ELF-1 (cell line): ENCODE measurements at regions not wholly inside any gene's neighbourhood (a gene's known extent, or its start where the extent isn't known, plus 50 kb on each side); places are given as distances from the start of the nearest gene placed in this dataset.

ENCODE experiments used
- DNase-seq: peaks from one replicate; pipeline ENCODE4 v3.0.0-alpha.2; 2016; ENCODE audit warnings: low read depth, low spot score

DNA sequence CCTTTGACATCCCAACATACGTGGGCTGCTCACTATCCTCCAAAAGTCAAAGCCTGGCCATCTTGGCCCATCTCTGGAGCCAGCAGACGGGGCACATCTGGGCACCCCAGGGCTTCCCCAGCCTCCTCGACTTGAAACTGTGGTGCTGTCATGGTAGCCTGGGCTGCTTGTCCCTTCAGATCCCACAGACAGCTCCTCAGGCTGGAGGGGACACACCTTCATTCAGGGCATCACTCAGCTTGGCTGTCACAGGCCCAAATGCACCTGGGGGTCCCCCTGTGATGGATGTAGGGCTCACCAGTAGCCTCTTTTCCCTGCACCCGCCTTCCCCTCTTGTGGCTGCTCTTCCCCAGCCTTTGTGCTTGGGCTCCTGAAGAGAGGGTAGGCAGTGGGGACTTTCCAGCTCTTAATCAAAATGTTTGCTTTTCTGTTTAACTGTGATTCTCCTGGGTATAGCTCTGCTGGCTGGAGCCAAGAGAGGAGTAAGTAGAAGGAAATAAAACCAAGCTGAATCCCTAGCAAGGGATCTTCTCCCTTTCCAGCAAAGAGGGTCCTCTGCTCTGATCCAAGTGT lies 92.3 kb downstream of the GYPC start:
- DNase-seq: no peak

DNA sequence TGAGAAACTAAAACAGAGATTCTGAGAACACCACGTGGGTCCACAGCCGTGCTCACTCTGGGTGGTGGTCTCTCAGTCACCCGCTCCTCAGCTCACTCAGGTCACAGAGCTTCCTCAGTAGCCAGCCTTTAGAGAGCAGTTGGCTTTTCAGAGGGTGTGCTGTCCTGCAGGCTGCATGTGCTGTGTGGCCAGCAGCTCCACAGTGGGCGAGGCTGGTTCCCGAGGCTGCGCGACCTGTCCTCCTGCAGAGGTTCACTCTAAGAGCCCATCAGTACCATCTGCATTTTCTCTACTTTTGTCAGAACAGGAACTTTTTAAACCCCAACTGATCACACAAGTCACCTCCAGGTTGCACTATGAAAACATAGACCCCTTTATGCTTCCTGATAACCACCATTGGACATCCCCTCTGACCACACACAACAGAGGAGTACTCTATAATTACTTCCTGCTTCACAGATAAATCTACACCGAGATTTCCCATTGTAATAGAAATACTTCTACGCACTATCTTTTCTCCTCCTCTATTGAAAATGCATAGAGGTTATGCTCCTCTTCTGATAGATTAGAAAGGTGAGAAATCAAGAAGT lies 93.1 kb downstream of the GYPC start:
- no peak for DNase-seq

DNA sequence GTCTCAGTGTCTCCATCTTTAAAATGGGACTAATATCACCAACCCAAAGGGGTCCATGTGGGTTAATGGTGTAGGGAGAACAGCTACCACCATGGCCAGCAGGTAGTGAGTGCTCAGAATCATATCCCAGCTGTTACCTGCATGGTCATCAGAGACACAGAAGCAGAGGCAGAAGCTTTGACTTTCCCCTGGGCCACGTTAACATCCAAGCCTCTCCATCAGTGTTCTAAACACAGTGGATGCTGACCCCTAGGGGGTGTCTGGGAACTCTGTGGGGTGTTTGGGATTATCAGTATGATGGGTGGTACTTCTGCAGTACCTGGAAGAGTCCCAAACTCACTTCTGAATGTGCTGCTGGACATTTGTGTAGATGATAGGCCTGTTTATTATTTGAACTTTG lies 93.6 kb downstream of the GYPC start:
- DNase-seq: no peak

DNA sequence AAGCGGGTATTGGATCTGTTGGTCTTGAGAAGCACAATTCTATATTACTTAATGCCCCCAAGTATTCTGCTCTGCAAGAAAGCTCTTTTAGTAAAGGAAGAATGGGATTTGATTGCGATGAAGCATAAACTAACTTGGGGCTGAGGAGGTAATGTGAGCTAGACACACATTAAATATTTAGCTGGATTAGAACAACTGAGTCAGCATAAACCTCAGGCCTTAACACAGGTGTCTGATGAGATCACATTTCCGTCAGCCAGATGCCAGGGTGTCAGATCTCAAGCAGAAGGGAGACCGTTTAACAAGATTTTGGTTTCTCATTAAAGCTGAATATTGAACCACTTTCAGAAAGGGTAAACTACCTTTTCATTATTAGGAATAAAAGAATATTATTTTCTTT lies 94.5 kb downstream of the GYPC start:
- no peak for DNase-seq

DNA sequence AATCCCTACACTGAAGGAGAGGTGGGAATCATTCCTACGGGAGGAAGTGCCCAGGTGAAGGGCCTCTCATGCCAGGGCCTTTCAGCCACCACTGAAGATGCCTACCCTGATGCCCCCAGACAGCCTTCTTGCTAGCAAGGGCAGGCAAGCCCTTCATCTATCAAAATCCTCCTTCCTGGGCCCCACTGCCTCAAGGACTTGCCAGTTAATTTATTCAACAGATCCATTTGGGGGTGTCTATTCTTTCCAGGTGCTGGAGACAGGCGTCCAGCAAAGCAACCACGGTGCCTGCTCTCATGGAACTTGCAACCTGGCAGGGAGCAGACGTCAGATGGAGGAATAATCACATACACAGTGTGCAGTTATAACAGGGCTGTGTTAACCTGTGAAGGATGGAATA lies 95.5 kb downstream of the GYPC start:
- DNase-seq: no peak

DNA sequence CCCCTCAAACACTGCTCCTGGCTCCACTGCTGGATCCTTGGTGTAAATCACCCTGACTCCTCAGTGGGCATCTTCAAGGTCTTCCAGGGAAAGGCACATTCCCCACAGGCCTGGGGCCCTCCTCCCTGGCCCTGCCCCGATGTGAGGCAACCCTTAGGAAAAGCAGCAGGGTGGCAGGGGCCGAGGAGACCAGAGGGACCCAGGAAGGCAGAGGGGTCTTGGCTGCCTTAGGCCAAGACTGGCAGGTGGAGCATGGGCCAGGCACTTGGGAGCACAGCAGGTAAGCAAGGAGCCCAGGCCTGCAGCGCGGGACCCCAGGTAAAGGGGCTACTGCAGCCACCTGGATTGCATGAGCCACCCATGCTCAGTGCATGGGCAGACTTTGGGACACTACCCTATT lies 96.9 kb downstream of the GYPC start:
- DNase-seq: no peak

DNA sequence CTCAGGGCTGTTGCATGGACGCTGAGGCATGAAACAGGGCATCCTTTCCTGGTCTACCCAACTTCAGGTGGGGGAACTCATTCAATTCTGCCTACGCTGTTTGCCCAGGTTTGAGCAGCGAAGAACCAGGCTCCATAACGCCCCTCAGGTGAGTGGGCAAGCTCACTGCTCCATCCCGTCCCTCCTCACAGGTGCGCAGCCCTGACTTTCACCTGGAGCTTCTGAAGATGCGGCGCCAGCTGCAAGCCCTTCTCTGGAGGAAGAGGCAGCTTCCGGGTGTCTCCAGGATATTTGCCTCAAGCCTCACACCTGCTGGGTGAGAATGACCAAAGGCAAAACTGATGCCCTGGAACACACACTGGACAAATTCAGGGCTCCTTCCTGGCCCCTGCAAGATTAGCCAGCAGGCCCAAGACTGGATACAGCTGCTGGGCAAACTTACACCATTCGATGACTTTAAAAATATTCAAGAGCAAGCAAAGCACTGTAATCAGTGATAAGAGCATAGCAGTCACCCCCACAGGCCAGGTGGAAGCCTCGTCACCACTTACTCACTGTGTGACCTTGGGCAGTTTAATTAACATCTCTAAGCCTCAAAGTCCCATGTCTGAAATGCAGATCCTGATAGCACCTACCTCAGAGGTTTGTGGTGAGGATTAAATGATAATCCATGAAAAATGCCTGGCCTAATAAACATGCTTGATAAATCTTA lies 97.7 kb downstream of the GYPC start:
- DNase-seq: no peak

DNA sequence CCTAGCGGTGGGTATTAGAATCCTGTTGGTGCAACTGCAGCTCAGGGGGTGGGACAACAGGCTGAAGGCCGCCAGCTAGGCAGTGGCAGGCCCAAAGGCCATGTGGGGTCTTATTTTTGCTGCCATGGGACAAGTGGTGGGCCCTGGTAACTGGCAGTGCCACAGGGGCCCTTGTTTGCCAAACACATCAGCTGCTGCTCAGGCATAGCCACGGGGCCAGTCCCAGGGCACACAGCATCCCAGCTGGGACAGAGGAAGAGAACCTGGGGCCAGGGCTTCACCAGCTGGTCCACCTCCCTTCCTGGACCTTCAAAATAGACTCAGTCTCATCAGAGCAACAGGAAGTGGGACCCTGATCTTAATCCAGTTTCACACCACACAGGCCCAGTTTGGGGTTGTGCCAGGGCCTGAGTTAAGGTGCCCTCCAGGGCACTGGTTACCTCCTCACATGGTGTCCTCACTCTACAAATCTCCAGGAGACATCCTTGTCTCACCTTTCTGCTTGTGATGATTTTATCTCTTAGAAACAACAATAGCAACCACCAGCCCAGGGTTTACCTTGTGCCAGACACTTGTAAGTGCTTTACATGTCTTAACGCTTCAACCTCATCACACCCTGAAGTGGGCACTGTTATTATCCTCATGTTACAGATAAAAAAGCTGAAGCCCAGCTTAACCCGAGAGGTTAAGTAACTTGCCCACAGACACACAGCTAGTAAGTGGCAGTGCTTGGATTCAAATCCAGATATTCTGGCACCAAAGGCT lies 98.5 kb downstream of the GYPC start:
- no peak for DNase-seq

DNA sequence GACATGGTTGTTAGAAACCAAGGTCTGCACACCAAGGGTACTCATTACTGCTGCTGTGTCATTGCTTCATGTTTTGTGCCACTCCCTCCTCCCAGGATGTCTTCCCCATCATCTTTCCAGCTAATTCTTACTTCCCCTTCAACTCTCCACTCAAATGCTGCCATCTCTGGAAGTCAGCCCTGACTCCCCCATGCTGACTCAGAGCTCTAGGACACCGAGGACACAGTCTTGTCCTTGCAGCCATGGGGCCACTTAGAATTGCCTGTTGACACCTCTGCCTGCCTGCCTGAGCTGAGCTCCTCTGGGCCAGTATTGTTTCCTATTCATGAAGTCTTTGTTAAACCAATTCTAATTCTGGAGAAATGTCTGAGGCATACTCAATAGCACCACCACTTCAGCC lies 100.2 kb downstream of the GYPC start:
- no peak for DNase-seq

DNA sequence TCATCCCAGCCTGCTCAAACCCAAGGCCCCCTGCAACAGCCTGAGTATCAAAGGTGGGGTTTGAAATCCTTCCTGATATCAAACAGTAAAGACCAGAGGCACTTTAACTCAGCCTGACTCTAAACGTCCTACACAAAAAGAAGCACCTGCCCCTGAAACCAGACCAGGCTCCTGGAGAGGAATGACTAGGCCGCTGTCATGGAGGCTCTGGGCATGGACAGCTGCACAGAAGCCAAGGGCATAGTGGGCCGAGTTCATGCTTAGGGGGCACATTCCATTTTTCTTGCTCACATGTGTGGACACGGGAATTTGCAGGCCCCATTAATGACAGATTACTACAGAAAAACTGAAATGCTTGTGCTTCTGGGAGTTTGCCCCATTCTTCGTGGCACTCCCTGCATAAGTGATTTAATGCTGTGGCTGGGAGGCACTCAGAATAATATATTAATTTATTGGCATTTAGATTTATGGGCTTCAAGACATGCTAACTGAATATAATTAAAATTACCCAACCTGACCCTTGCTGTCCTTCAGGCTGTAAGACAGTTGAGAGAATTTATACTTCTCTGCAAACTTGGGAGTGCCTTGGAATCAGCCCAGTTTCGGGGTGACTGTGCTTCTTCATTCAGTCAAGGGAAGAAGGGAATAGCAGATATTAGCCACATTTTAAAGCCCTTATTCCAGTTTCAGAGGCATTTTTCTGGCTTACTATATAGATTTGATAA lies 105.5 kb downstream of the GYPC start:
- DNase-seq: no peak

DNA sequence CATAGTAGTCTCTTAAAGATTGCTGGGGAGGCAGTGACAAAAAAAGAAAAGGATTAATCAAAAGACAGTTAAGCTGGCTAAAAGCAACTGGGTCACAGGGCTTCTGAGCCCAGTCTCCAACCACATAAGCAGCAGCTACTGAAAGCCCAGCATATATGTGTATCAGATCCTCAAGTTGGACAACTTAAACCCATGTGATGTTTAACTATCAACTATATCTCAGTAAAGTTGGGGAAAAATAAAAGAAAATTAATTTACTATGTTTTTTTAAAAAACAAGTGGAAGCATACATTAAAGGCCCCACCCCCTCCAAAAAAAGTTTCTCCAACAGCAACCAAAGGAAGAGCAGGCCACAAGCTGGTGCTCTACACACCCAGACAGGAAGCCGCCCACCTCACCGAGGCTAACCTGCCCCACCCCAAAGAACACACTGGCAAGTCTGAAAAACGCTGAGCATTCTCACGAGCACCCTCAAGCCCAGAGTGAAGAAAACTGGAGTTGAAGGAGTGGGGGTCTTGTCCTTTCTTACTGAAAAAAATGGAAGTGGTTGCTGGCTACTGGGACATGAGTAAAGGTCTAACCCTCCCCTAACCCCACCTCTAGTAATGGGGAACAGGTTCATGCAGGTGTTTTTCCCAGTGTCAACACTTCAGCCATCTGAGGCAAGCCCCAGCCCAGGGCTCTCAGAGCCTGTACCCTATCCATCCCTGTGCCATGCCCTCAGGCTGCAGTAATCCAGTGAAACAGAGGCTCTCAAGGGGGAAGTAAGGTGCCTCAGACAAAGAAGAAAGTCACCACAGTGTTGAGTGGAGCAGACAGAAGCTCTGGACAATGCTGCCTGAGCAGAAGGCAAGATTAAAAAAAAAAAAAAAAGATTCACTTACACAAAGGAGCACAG lies 106.3 kb downstream of the GYPC start:
- no peak for DNase-seq

DNA sequence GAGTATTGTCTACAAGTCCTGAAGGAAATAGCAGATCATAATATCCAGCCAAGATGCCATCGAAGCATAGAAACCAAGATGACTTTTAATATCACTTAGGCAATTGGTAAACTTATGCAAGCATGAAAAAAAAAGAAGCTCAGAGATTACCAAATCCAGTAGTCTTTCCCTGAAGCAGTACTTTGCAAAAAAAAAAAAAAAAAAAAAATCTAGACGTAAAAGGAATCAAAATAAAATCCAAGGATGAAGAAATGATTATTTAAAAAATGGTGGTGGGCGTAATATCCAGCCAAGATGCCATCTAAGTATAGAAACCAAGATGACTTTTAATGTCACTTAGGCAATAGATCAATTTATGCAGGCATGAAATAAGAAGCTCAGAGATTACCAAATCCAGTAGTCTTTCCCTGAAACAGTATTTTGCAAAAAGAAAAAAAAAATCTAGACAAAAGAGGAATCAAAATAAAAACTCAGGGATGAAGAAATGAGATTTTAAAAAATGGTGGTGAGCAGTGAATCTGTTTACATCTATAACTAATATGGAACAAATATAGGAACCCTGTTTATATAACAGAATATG lies 108.8 kb downstream of the GYPC start:
- no peak for DNase-seq

DNA sequence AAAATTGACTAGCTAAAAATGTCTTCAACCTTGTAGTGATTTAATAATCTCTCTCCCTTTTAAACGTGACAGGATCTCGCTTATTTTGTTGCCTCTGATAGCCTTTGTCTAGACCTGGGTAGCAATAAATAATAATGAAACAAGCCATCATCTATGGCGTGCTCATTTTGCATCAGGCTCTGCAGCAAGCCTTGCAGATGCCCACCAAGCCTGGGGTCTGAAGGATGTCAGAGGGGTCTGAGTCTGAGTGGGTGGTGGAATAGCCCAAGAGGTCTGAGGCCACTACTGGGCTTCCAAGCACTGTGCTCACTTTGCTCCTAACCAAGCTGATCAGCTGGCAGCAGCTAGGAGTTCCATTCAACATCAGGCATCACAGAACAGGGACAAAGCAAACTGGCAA lies 109.4 kb downstream of the GYPC start:
- DNase-seq: no peak

DNA sequence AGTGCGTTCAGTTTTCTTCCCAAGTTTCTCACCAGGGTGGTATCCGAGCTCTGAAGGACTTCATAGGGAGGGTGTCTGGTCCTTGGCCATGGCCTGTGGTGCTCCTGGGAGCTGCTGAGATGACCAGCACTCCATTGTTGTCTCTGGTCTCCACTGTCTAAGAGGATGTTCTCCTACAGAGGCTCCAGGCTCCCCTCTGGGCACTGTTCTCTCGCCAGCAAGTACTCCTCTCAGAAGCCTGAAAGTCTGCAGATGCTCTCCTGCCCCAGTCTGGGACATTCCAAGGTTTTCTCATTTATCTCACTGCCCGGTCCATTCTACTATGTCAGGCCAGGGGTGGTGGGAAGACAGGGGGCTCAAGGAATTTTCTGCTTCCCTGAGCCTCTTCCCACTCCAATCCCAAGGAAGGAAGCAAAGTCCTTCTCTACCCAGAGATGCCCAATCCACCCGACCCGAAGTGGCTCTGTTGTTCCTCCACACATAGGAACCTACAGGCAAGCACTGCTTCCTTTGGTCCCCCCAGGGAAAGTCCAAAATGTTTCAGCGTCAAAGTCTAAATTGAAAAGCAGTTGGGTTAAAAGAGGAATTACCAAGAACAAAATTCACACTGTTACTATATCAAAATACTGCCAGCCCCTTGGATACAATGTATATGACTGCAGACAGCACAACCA lies 110.5 kb downstream of the GYPC start:
- DNase-seq: no peak

DNA sequence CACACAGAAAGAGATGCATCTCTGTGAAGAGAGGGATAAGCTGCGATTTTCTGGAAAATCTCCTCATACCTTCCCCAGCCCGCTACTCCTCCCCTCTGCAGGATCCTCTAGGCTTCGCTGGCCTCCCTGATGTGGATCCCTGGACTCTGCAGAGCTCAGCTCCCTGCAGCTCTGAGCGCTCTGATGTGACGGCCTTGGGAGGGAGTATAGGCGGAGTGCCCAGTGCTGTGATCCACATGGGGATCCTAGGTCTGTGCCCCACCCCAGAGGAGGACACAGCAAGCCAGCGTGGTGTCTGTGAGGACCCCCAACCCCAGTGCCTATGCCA lies 111.0 kb downstream of the GYPC start:
- no peak for DNase-seq

DNA sequence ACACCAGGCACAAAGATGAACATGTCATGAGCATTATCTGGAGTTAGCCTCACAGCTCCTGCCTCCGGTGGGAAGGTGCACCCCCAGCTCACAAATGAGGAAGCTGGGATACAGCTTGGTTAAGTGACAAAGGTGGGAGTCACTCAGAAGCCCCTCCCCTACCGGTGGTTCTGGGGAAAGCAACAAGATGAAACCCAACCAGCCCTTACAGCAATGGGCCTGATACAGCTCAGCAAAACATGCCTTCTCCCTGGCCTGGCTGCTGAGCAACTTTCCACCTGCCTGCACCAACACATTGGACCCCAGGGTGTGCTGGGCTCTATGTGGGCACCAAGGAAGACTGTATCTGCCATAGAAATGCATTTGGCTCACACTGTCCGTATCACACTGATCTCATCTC lies 113.2 kb downstream of the GYPC start:
- DNase-seq: no peak

DNA sequence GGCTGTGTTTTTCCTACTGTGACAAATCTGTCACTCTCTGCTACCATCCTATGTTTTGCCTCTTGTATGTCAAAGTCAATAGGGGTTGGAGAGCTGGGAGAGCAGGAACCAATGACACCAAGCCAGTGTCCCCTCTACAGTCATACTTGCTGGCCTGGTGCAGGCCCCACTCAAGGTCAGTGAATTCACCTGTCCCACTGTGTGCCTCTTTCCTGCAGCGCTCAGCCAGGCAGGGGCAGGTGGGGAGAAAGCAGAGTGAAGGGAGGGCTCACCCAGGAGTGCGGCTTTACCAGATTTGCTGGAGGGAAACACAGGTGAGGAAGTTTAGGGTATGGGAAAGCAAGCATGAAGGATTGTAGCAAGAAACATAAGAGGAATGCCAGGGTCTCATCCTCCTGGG lies 114.5 kb downstream of the GYPC start:
- no peak for DNase-seq

DNA sequence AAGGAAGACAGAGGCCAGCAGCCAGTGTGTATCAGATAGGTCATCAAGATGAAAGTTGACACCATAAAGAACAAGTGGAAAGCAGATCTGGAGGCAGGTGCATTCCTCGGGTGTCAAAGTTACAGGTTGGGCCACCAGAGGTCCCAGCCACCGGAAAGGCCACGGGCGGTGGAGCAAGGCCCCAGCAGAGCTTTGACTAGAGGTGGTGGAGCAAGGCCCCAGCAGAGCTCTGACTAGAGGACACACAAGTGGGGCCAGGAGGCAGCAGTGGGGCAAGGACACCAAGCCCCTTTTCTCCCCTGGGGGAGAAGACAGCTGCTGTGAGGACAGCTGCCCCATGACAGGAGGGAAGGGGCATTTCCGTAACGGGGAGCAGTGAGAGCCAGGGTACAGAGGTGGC lies 115.1 kb downstream of the GYPC start:
- no peak for DNase-seq

DNA sequence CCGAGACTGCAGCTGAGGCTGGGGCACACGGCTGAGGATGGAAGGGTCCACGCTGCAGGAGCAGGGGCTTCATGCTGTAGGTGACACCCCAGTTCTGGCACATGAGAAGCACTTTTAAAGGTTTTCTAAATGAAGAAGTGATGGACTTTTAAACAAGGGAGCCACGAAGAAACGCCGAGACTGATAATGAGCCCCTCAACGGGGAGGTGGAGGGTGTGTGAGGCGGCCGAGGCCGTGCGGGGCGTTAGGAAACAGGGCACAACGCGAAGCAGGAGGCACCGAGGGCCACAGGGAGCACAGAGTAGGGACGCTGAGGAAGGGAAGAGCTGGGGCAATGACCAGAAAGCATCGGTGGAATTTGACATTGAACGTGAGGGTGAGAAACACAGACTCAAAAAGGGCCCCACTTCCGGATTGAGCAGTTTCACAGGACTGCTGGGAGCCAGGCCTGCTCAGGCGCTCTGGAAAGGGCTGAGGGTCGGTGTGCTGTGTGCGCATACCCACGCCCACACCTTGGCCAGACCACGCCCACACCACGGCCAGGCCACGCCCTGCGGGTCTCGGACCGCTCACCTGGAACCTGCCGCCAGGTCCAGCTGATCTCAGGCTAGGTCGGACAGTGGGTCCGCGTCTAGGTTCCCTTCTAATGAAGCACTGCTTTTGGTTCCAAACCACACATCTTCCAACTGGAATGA lies 115.7 kb downstream of the GYPC start:
- DNase-seq: peak; percentile 18

DNA sequence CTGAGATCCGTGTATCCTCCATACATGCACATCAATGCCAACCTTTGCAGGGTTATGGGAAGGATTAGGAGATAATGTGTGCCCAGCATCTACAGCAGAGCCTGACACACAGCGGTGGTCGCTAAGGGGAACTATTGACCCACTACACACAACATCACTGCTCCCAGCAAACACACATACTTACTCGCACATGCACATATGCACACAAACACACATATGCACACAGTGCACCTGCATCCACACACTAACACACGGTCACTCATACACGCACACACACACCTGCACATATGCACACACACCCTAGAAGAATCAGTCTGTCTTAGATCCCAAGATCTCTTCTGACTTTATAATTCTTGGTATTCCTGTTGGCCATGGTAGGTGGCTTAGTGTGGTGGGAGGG lies 118.3 kb downstream of the GYPC start:
- no peak for DNase-seq
